ENCODE measurements at regions not wholly inside any gene's neighbourhood (a gene's known extent, or its start where the extent isn't known, plus 50 kb on each side); places are given as distances from the start of the nearest gene placed in this dataset.

- peak; percentile 89 for DNase-seq (ENCODE audit: insufficient read length, low spot score, missing footprints)
- TF ChIP-seq CTCF (IDR thresholded peaks at IDR 0.05; ENCODE audit: extremely low read depth, low read depth, low read length), result no peak
- H3K9me3 ChIP-seq (ENCODE audit: low read depth, low read length), result no peaks in the 10 kb centered on the region
- no peak overlapping the region for H2AFZ ChIP-seq (ENCODE audit: low read length)
- no peak overlapping the region for H3K4me2 ChIP-seq (ENCODE audit: insufficient read depth, low read length)
- no peak overlapping the region for H3K4me3 ChIP-seq (ENCODE audit: insufficient read depth, low read length)
- H3K4me1 ChIP-seq (ENCODE audit: insufficient read depth, low read length), result no peaks in the 10 kb centered on the region
- H3K27me3 ChIP-seq (ENCODE audit: insufficient read depth, low read length), result peaks cover 3% of the 10 kb centered on the region
- H3K27ac ChIP-seq (ENCODE audit: low read depth, low read length), result no peak overlapping the region
- H3K36me3 ChIP-seq (ENCODE audit: insufficient read depth, low read length), result no peaks in the 10 kb centered on the region
- no peaks in the 10 kb centered on the region for H3K79me2 ChIP-seq (ENCODE audit: insufficient read depth, low read length)
- no peaks in the 10 kb centered on the region for H4K20me1 ChIP-seq (ENCODE audit: insufficient read depth, low read length)
Observed at GRCh38 chr14:100665511-100666032, 61.1 kb upstream of the DLK1 start.

GRCh38 chr14:100666403-100666802, 60.3 kb upstream of the DLK1 start:
- Histone ChIP-seq H4K20me1 (ENCODE audit: insufficient read depth, low read length) (no peaks in the 10 kb centered on the region), H3K79me2 (ENCODE audit: insufficient read depth, low read length) (no peaks in the 10 kb centered on the region), H2AFZ (ENCODE audit: low read length) (no peak overlapping the region), H3K4me3 (ENCODE audit: insufficient read depth, low read length) (no peak overlapping the region), H3K27ac (ENCODE audit: low read depth, low read length) (no peak overlapping the region), H3K4me2 (ENCODE audit: insufficient read depth, low read length) (no peak overlapping the region), H3K9me3 (ENCODE audit: low read depth, low read length) (no peaks in the 10 kb centered on the region), H3K27me3 (ENCODE audit: insufficient read depth, low read length) (peaks cover 6% of the 10 kb centered on the region), H3K4me1 (ENCODE audit: insufficient read depth, low read length) (no peaks in the 10 kb centered on the region), H3K36me3 (ENCODE audit: insufficient read depth, low read length) (no peaks in the 10 kb centered on the region)
- no peak for TF ChIP-seq CTCF (IDR thresholded peaks at IDR 0.05; ENCODE audit: extremely low read depth, low read depth, low read length)
- peak; percentile 81 for DNase-seq (ENCODE audit: insufficient read length, low spot score, missing footprints)

GRCh38 chr14:100666851-100667250, 59.8 kb upstream of the DLK1 start:
- no peaks in the 10 kb centered on the region for H3K36me3 ChIP-seq (ENCODE audit: insufficient read depth, low read length)
- H2AFZ ChIP-seq (ENCODE audit: low read length), result no peak overlapping the region
- H3K4me1 ChIP-seq (ENCODE audit: insufficient read depth, low read length), result no peaks in the 10 kb centered on the region
- H4K20me1 ChIP-seq (ENCODE audit: insufficient read depth, low read length), result no peaks in the 10 kb centered on the region
- no peaks in the 10 kb centered on the region for H3K79me2 ChIP-seq (ENCODE audit: insufficient read depth, low read length)
- no peaks in the 10 kb centered on the region for H3K9me3 ChIP-seq (ENCODE audit: low read depth, low read length)
- H3K27me3 ChIP-seq (ENCODE audit: insufficient read depth, low read length), result peaks cover 9% of the 10 kb centered on the region
- no peak overlapping the region for H3K27ac ChIP-seq (ENCODE audit: low read depth, low read length)
- peak; percentile 51 for DNase-seq (ENCODE audit: insufficient read length, low spot score, missing footprints)
- H3K4me3 ChIP-seq (ENCODE audit: insufficient read depth, low read length), result no peak overlapping the region
- no peak for TF ChIP-seq CTCF (IDR thresholded peaks at IDR 0.05; ENCODE audit: extremely low read depth, low read depth, low read length)
- H3K4me2 ChIP-seq (ENCODE audit: insufficient read depth, low read length), result no peak overlapping the region

- H3K27ac ChIP-seq (ENCODE audit: low read depth, low read length), result no peak overlapping the region
- no peaks in the 10 kb centered on the region for H3K9me3 ChIP-seq (ENCODE audit: low read depth, low read length)
- no peaks in the 10 kb centered on the region for H3K36me3 ChIP-seq (ENCODE audit: insufficient read depth, low read length)
- no peak overlapping the region for H2AFZ ChIP-seq (ENCODE audit: low read length)
- H3K27me3 ChIP-seq (ENCODE audit: insufficient read depth, low read length), result peaks cover 15% of the 10 kb centered on the region
- no peaks in the 10 kb centered on the region for H3K4me1 ChIP-seq (ENCODE audit: insufficient read depth, low read length)
- TF ChIP-seq CTCF (IDR thresholded peaks at IDR 0.05; ENCODE audit: extremely low read depth, low read depth, low read length), result no peak
- no peaks in the 10 kb centered on the region for H3K79me2 ChIP-seq (ENCODE audit: insufficient read depth, low read length)
- peak; percentile 22 for DNase-seq (ENCODE audit: insufficient read length, low spot score, missing footprints)
- no peak overlapping the region for H3K4me3 ChIP-seq (ENCODE audit: insufficient read depth, low read length)
- H3K4me2 ChIP-seq (ENCODE audit: insufficient read depth, low read length), result no peak overlapping the region
- no peaks in the 10 kb centered on the region for H4K20me1 ChIP-seq (ENCODE audit: insufficient read depth, low read length)
Observed at GRCh38 chr14:100667656-100668055, 59.0 kb upstream of the DLK1 start.
